ENCODE measurements at regions not wholly inside any gene's neighbourhood (a gene's known extent, or its start where the extent isn't known, plus 50 kb on each side); places are given as distances from the start of the nearest gene placed in this dataset.

GRCh38 chr7:36078816-36079360, 74.2 kb upstream of the EEPD1 start:
- TF ChIP-seq CTCF (IDR thresholded peaks at IDR 0.05; ENCODE audit: extremely low read depth in 1 of 2, insufficient read depth in 1 of 2, low read depth in 1 of 2, low read length in 2 of 2), result no peak
- TF ChIP-seq JUN (IDR thresholded peaks at IDR 0.05; ENCODE audit: borderline replicate concordance, insufficient read depth, insufficient read length, low read depth), result no peak
- TF ChIP-seq FOS (IDR thresholded peaks at IDR 0.05; ENCODE audit: borderline replicate concordance, insufficient read depth, low read length), result no peak

Data from endothelial cell of umbilical vein (primary cell).